ENCODE measurements at regions not wholly inside any gene's neighbourhood (a gene's known extent, or its start where the extent isn't known, plus 50 kb on each side); places are given as distances from the start of the nearest gene placed in this dataset.

GRCh38 chr14:22059201-22059600 is 385.6 kb upstream of the OR4E1 start:
- in situ Hi-C loops (cut with MboI) (no loop called here), intact Hi-C loops (cut with micrococcal nuclease; ENCODE audit: unreplicated experiment) (no loop called here)
- TF ChIP-seq HCFC1 (IDR thresholded peaks at IDR 0.05; ENCODE audit: low read length): no peak
- no peak for TF ChIP-seq MTA2 (IDR thresholded peaks at IDR 0.05; ENCODE audit: low read depth)
- TF ChIP-seq ATF2 (IDR thresholded peaks at IDR 0.05; ENCODE audit: low read length): no peak
- TF ChIP-seq CEBPZ (IDR thresholded peaks at IDR 0.05; ENCODE audit: low read depth, low read length): no peak
- TF ChIP-seq ETV6 (conservative IDR thresholded peaks at IDR 0.05 in 1 of 2, IDR thresholded peaks at IDR 0.05 in 1 of 2; ENCODE audit: borderline replicate concordance in 1 of 2, low read depth in 1 of 2): no peak
- no peak for TF ChIP-seq NFYB (IDR thresholded peaks at IDR 0.05; ENCODE audit: insufficient read depth, low read depth, low read length)
- no peak for TF ChIP-seq E4F1 (IDR thresholded peaks at IDR 0.05; ENCODE audit: borderline replicate concordance, partially characterized antibody)
- TF ChIP-seq SREBF1 (IDR thresholded peaks at IDR 0.05; ENCODE audit: low read length): no peak
- TF ChIP-seq ASH2L (IDR thresholded peaks at IDR 0.05; ENCODE audit: borderline replicate concordance, low read depth): no peak
- Histone ChIP-seq H3K27me3 (replicated peaks in 1 of 2; ENCODE audit: control insufficient read depth in 2 of 2, insufficient read depth in 2 of 2, low read length in 1 of 2) (no peaks in the 10 kb centered on the region), H3K4me2 (ENCODE audit: control insufficient read depth, insufficient read depth) (no peak overlapping the region), H3K9ac (ENCODE audit: control insufficient read depth, insufficient read depth, low read length) (no peak overlapping the region), H3K9me3 (replicated peaks; ENCODE audit: control insufficient read depth, insufficient read depth, low read length) (no peaks in the 10 kb centered on the region), H3K27ac (ENCODE audit: control insufficient read depth, insufficient read depth) (no peak overlapping the region), H2AFZ (ENCODE audit: control insufficient read depth, low read depth, low read length) (no peak overlapping the region), H3K4me1 (ENCODE audit: control insufficient read depth, insufficient read depth, low read length) (no peaks in the 10 kb centered on the region), H3K4me3 (no peak overlapping the region), H4K20me1 (ENCODE audit: control insufficient read depth, insufficient read depth) (no peaks in the 10 kb centered on the region), H3K79me2 (ENCODE audit: control insufficient read depth, insufficient read depth, low read length) (no peaks in the 10 kb centered on the region), H3K36me3 (ENCODE audit: control insufficient read depth in 2 of 2, insufficient read depth in 2 of 2, low read length in 1 of 2) (no peaks in the 10 kb centered on the region)
- BruUV-seq (replicated peaks): no TSS peak
- FAIRE-seq (no peak), DNase-seq (ENCODE audit: low read depth, low spot score) (no peak), ATAC-seq (no peak)
- ChIA-PET POLR2A (no interaction called here), SMC1A (ENCODE audit: uncharacterized antibody, unreplicated experiment) (interaction anchor here (1.4 kb wide), 1 partner anchor 20 kb away, joined by 3 read pairs; no protein-coding TSS in a partner anchor), RAD21 (ENCODE audit: unreplicated experiment) (no interaction called here), CTCF (interaction anchor here (1.7 to 1.9 kb wide), 2 partner anchors 12 to 20 kb away, joined by 4 to 5 read pairs; no protein-coding TSS in a partner anchor)
- WGBS (ENCODE audit: insufficient coverage, insufficient replicate concordance, low lambda C conversion rate, missing lambda C conversion rate): 52% methylated on average over 4 of the region's 4 CpGs
